HG03280 (cell line): ENCODE measurements at regions not wholly inside any gene's neighbourhood (a gene's known extent, or its start where the extent isn't known, plus 50 kb on each side); places are given as distances from the start of the nearest gene placed in this dataset.

Experiments
- ATAC-seq: cut with Tn5 transposase; IDR thresholded peaks from one replicate; pipeline ENCODE4 v1.9.1; 2021; ENCODE audit warnings: mild to moderate bottlenecking, moderate library complexity; ENCODE audit not compliant: unreplicated experiment

- ATAC-seq: no peak
Measured at GRCh38 chr14:85291731-85292130, 238.2 kb upstream of the FLRT2 start.

- ATAC-seq: no peak
Measured at GRCh38 chr14:85293612-85294234, 236.2 kb upstream of the FLRT2 start.

GRCh38 chr14:85295318-85295717 is 234.6 kb upstream of the FLRT2 start:
- ATAC-seq: no peak

GRCh38 chr14:85296456-85297210 is 233.3 kb upstream of the FLRT2 start:
- no peak for ATAC-seq

- no peak for ATAC-seq
Measured at GRCh38 chr14:85300107-85300506, 229.8 kb upstream of the FLRT2 start.

- ATAC-seq: no peak
Measured at GRCh38 chr14:85301506-85301905, 228.4 kb upstream of the FLRT2 start.

GRCh38 chr14:85306024-85306423 is 223.9 kb upstream of the FLRT2 start:
- ATAC-seq: no peak

- no peak for ATAC-seq
Measured at GRCh38 chr14:85308531-85309300, 221.2 kb upstream of the FLRT2 start.

- ATAC-seq: no peak
Measured at GRCh38 chr14:85310491-85311272, 219.3 kb upstream of the FLRT2 start.

- ATAC-seq: no peak
Measured at GRCh38 chr14:85313560-85314207, 216.3 kb upstream of the FLRT2 start.

GRCh38 chr14:85315290-85315689 is 214.7 kb upstream of the FLRT2 start:
- no peak for ATAC-seq

GRCh38 chr14:85315733-85316290 is 214.1 kb upstream of the FLRT2 start:
- no peak for ATAC-seq

- ATAC-seq: no peak
Measured at GRCh38 chr14:85316701-85317410, 213.1 kb upstream of the FLRT2 start.

GRCh38 chr14:85317491-85318021 is 212.4 kb upstream of the FLRT2 start:
- no peak for ATAC-seq

- ATAC-seq: no peak
Measured at GRCh38 chr14:85319101-85319500, 210.8 kb upstream of the FLRT2 start.

- no peak for ATAC-seq
Measured at GRCh38 chr14:85319998-85320630, 209.8 kb upstream of the FLRT2 start.

GRCh38 chr14:85325134-85326017 is 204.6 kb upstream of the FLRT2 start:
- ATAC-seq: no peak

- ATAC-seq: no peak
Measured at GRCh38 chr14:85332401-85332800, 197.5 kb upstream of the FLRT2 start.
